K562 (cell line): ENCODE measurements at regions not wholly inside any gene's neighbourhood (a gene's known extent, or its start where the extent isn't known, plus 50 kb on each side); places are given as distances from the start of the nearest gene placed in this dataset.

ENCODE experiments used
- ATAC-seq: fragments of 200-7000 bp; cut with Tn5 transposase; 3 replicates; pipeline ENCODE4 v1.9.1; 2020; ENCODE audit warnings: moderate library complexity
- BruUV-seq: library from RNA; stranded (reverse); fragments of 400-500 nt; replicated peaks from 2 replicates; lab custom pipeline; 2021; lab: Mats Ljungman, UMichigan
- CTCF ChIA-PET: fragments of 300-600 bp; formaldehyde crosslinking; extraction: SDS; loops from one replicate; lab custom pipeline; 2021; ENCODE audit warnings: low intra/inter-chr PET ratio; lab: Yijun Ruan, JAX
- POLR2A ChIA-PET: fragments of 300-600, 350-650 bp; sonication (Branson Sonifier 250); formaldehyde crosslinking; extraction: SDS; loops from one replicate; lab custom pipeline; 2021; ENCODE audit warnings: antibody characterized with exemption, inconsistent platforms; lab: Yijun Ruan, JAX
- DNase-seq, 4 experiments: peaks; one replicate each; pipeline versions ENCODE4 v3.0.0 to v3.0.0-alpha.2; 2011 to 2018; ENCODE audit warnings: low spot score in 3 of 4, mixed read lengths in 3 of 4; ENCODE audit errors: extremely low read depth in 1 of 4
- FAIRE-seq: peaks from 2 replicates; lab custom pipeline; 2011; peaks lifted over from hg19 to GRCh38; lab: Jason Lieb, UNC
- H2AFZ ChIP-seq: 2 replicates; pipeline ENCODE4 v1.6.0; 2011; ENCODE audit warnings: low read depth, low read length, control low read depth, inconsistent platforms
- H3K27ac ChIP-seq: fragments of 200-600 bp; 3 replicates; pipeline ENCODE4 v1.8.0; 2011; ENCODE audit warnings: low read depth, mild to moderate bottlenecking, control low read depth, inconsistent platforms, low read length, moderate library complexity, mixed read lengths; ENCODE audit errors: extremely low read depth
- H3K27me3 ChIP-seq, 2 experiments: fragments of 300-600 bp in 1 of 2; 2 replicates in 1 of 2; 3 replicates in 1 of 2; pipeline versions ENCODE4 v1.6.0 to v1.8.0; 2011; ENCODE audit warnings: inconsistent platforms in 2 of 2, low read length in 2 of 2, mild to moderate bottlenecking in 1 of 2, mixed read lengths in 1 of 2, moderate library complexity in 1 of 2; ENCODE audit not compliant: control insufficient read depth in 2 of 2, insufficient read depth in 2 of 2
- H3K36me3 ChIP-seq: fragments of 300-600 bp; 3 replicates; pipeline ENCODE4 v1.8.0; 2011; ENCODE audit warnings: mild to moderate bottlenecking, low read length, inconsistent platforms; ENCODE audit not compliant: control insufficient read depth, insufficient read depth
- H3K4me1 ChIP-seq, 2 experiments: fragments of 200-600 bp in 1 of 2; replicated peaks in 1 of 2; 2 replicates in 1 of 2; 3 replicates in 1 of 2; pipeline versions ENCODE4 v1.5.1 to v1.8.0; 2011; ENCODE audit warnings: inconsistent platforms in 2 of 2, low read length in 2 of 2, mild to moderate bottlenecking in 1 of 2, mixed read lengths in 1 of 2, moderate library complexity in 1 of 2; ENCODE audit not compliant: control insufficient read depth in 2 of 2, insufficient read depth in 2 of 2
- H3K4me2 ChIP-seq: 2 replicates; pipeline ENCODE4 v1.6.1; 2011; ENCODE audit warnings: low read length, control low read depth, inconsistent platforms, mixed read lengths; ENCODE audit not compliant: insufficient read depth
- H3K4me3 ChIP-seq: fragments of 200-600 bp; sonication (generic), shearing (Covaris generic); 2 replicates; pipeline ENCODE4 v1.5.1; 2016; ENCODE audit warnings: control low read depth, inconsistent platforms
- H3K79me2 ChIP-seq: fragments of 200-600 bp; 3 replicates; pipeline ENCODE4 v1.8.0; 2011; ENCODE audit warnings: low read length, inconsistent platforms; ENCODE audit not compliant: control insufficient read depth, insufficient read depth
- H3K9ac ChIP-seq, 2 experiments: 2 replicates each; pipeline versions ENCODE4 v1.6.0 to v1.6.1; 2011; ENCODE audit warnings: low read depth in 2 of 2, low read length in 2 of 2, control low read depth in 1 of 2, inconsistent platforms in 1 of 2, mild to moderate bottlenecking in 1 of 2, mixed read lengths in 1 of 2; ENCODE audit not compliant: insufficient read depth in 1 of 2
- H3K9me1 ChIP-seq: one replicate; pipeline ENCODE4 v1.6.0; 2011; ENCODE audit warnings: inconsistent platforms, mild to moderate bottlenecking, low read length, moderate library complexity; ENCODE audit not compliant: control insufficient read depth, insufficient read depth
- H3K9me3 ChIP-seq: replicated peaks from 2 replicates; pipeline ENCODE4 v1.5.1; 2011; ENCODE audit warnings: low read depth, low read length, inconsistent platforms; ENCODE audit not compliant: control insufficient read depth, insufficient read depth
- H4K20me1 ChIP-seq: replicated peaks from 2 replicates; pipeline ENCODE4 v1.6.1; 2011; ENCODE audit warnings: low read length, inconsistent platforms, mixed read lengths; ENCODE audit not compliant: control insufficient read depth, insufficient read depth
- CBX3 ChIP-seq, 2 experiments: IDR thresholded peaks; 1 replicate in 1 of 2; 2 replicates in 1 of 2; pipeline ENCODE4 v1.6.1; 2012; ENCODE audit warnings: inconsistent platforms in 2 of 2, low read length in 2 of 2, borderline replicate concordance in 1 of 2, control low read depth in 1 of 2
- E2F4 ChIP-seq: sonication (generic); formaldehyde crosslinking; IDR thresholded peaks from 2 replicates; pipeline ENCODE4 v1.8.0; 2022; ENCODE audit warnings: mild to moderate bottlenecking, low read depth, missing genetic modification reagents
- HOXB6 ChIP-seq: fragments of 250-450 bp; sonication (Bioruptor Pico); IDR thresholded peaks from 2 replicates; pipeline ENCODE4 v1.5.1; 2022; ENCODE audit warnings: mild to moderate bottlenecking, borderline replicate concordance
- KDM4B ChIP-seq, 2 experiments: fragments of 450-650 bp in 1 of 2; sonication (generic) in 1 of 2; IDR thresholded peaks; 2 replicates each; pipeline ENCODE4 v1.6.1; 2016 to 2017; ENCODE audit warnings: borderline replicate concordance in 2 of 2, antibody characterized with exemption in 1 of 2, low read depth in 1 of 2, mild to moderate bottlenecking in 1 of 2
- MYNN ChIP-seq, 2 experiments: sonication (generic); formaldehyde crosslinking in 1 of 2; IDR thresholded peaks; 2 replicates each; pipeline versions ENCODE4 v1.5.0 to v1.6.1; 2016 to 2020; ENCODE audit warnings: antibody characterized with exemption in 1 of 2, missing genetic modification reagents in 1 of 2
- PHTF2 ChIP-seq: fragments of 250-450 bp; sonication (Bioruptor Pico); IDR thresholded peaks from 2 replicates; pipeline ENCODE4 v1.5.0; 2021; ENCODE audit warnings: mild to moderate bottlenecking
- POLR2B ChIP-seq: fragments of 450-650 bp; IDR thresholded peaks from 2 replicates; pipeline ENCODE4 v1.6.1; 2018; ENCODE audit warnings: low read depth; ENCODE audit not compliant: partially characterized antibody
- SFPQ ChIP-seq: fragments of 200-400 bp; formaldehyde crosslinking; IDR thresholded peaks from 2 replicates; pipeline ENCODE4 v1.6.1; 2017; ENCODE audit warnings: mild to moderate bottlenecking, low read depth, low read length, moderate library complexity
- SRSF9 ChIP-seq: fragments of 200-400 bp; formaldehyde crosslinking; IDR thresholded peaks from 2 replicates; pipeline ENCODE4 v1.6.1; 2017; ENCODE audit warnings: low read depth, low read length, borderline replicate concordance
- TAF7 ChIP-seq: fragments of 450-650 bp; IDR thresholded peaks from 2 replicates; pipeline ENCODE4 v1.6.1; 2016; ENCODE audit warnings: missing genetic modification characterization, missing compliant biosample characterization
- TAF9B ChIP-seq: fragments of 450-650 bp; IDR thresholded peaks from 2 replicates; pipeline ENCODE4 v1.6.1; 2018; ENCODE audit warnings: mild to moderate bottlenecking; ENCODE audit not compliant: partially characterized antibody
- ZC3H11A ChIP-seq: IDR thresholded peaks from 2 replicates; pipeline ENCODE4 v1.6.1; 2012; ENCODE audit warnings: low read depth, low read length, improper control_type of control experiment
- ZNF197 ChIP-seq: fragments of 200-800 bp; sonication (Bioruptor generic); IDR thresholded peaks from 2 replicates; pipeline ENCODE4 v1.6.1; 2016; ENCODE audit warnings: low read depth, missing genetic modification characterization, missing compliant biosample characterization
- ZNF592 ChIP-seq: fragments of 450-650 bp; IDR thresholded peaks from 2 replicates; pipeline ENCODE4 v1.6.1; 2017; ENCODE audit warnings: antibody characterized with exemption, mild to moderate bottlenecking
- WGBS: fragments of 100-300 bp; shearing (Covaris generic); methylation state at CpG from one replicate; pipeline ENCODE4 v1.1.6; 2016; ENCODE audit warnings: low coverage, mixed read lengths; ENCODE audit not compliant: insufficient coverage; ENCODE audit errors: missing lambda C conversion rate; 5-methylcytosine and 5-hydroxymethylcytosine counted together
- in situ Hi-C: fragments of 300-500 bp; cut with MboI; formaldehyde crosslinking; loops from 4 replicates; pipeline ENCODE4 v1.15.0; 2018; ENCODE audit warnings: inconsistent platforms, mixed read lengths
- intact Hi-C: fragments of 100-400 bp; cut with micrococcal nuclease; formaldehyde crosslinking; loops from 2 replicates; pipeline ENCODE4 v1.14.2; 2022

- H3K79me2 ChIP-seq = no peaks in the 10 kb centered on the region
- no peaks in the 10 kb centered on the region for H3K4me1 ChIP-seq
- DNase-seq (no peak), FAIRE-seq (no peak), ATAC-seq (no peak)
- intact Hi-C loops = no loop called here
- no peak overlapping the region for H3K4me2 ChIP-seq
- in situ Hi-C loops = no loop called here
- H3K27ac ChIP-seq = no peak overlapping the region
- H3K9ac ChIP-seq = no peak overlapping the region
- POLR2A ChIA-PET = no interaction called here
- no peak overlapping the region for H2AFZ ChIP-seq
- H4K20me1 ChIP-seq = no peaks in the 10 kb centered on the region
- H3K9me3 ChIP-seq = no peaks in the 10 kb centered on the region
- CTCF ChIA-PET = no interaction called here
- H3K4me3 ChIP-seq = no peak overlapping the region
- no peaks in the 10 kb centered on the region for H3K27me3 ChIP-seq
- H3K9me1 ChIP-seq = no peaks in the 10 kb centered on the region
- BruUV-seq = no TSS peak
- 24% methylated on average over 6 of the region's 6 CpGs for WGBS
- H3K36me3 ChIP-seq = no peaks in the 10 kb centered on the region; the same call in 1 of the 3 replicates
- TF ChIP-seq PHTF2 (CRISPR knock-in tag) (no peak), HOXB6 (no peak), ZNF197 (CRISPR knock-in tag) (no peak), E2F4 (CRISPR knock-in tag) (no peak), CBX3 (IDR thresholded peaks at IDR 0.05; ENCODE audit: borderline replicate concordance in 1 of 2, low read length in 2 of 2) (no peak), TAF7 (no peak), ZNF592 (no peak), MYNN (IDR thresholded peaks at IDR 0.05) (no peak), MYNN (CRISPR knock-in tag; IDR thresholded peaks at IDR 0.05) (no peak), ZC3H11A (no peak), KDM4B (IDR thresholded peaks at IDR 0.05; ENCODE audit: borderline replicate concordance in 2 of 2, low read depth in 1 of 2) (no peak), POLR2B (no peak), SRSF9 (no peak), SFPQ (no peak), TAF9B (no peak)
Observed at GRCh38 chr15:87348746-87349145, 907.8 kb downstream of the NTRK3 start.
